ENCODE measurements at regions not wholly inside any gene's neighbourhood (a gene's known extent, or its start where the extent isn't known, plus 50 kb on each side); places are given as distances from the start of the nearest gene placed in this dataset.

DNA sequence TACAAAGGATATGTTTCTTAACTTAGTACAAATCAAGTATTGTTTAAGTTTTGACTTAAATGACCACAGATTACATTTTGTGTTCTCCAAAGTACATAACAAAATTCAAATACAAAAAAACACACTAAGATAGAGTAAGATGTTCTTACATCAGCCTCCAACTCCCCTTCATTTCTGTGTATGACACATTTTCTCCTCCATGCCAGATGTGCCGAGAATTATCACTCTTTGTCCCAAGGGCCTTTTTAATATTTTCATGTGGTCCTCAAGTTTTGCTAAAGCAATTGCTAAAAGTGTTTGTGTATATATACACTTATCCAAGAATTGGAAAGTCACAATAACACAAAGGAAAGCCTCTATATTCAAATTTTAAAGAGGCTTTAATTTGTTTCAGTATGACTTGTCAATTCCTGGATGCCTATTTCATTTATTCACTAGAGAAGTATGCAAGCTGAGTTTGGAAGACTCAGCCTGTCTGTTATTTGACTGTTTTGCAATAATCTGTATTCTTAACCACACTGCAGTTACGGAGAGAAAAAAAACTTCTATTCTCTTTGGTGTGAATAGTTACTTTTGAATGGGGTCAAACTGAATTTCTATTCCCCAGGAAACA, 586.4 kb upstream of the SEMA3D start:
- Histone ChIP-seq H3K4me3 (ENCODE audit: extremely low read depth in 1 of 4, insufficient read depth in 2 of 4, low read depth in 3 of 4, low read length in 4 of 4) (no peak overlapping the region), H3K4me2 (ENCODE audit: insufficient read depth in 1 of 2, low read depth in 2 of 2, low read length in 2 of 2) (no peak overlapping the region), H3K27me3 (replicated peaks in 1 of 4; ENCODE audit: control insufficient read depth in 3 of 4, extremely low read depth in 1 of 4, insufficient read depth in 3 of 4, low read length in 3 of 4) (peaks cover 3 to 16% (median 8%) of the 10 kb centered on the region in 4 experiments), H4K5ac (ENCODE audit: insufficient read length, low read depth, low read length) (no peak overlapping the region), H3K4me1 (replicated peaks in 1 of 4; ENCODE audit: control insufficient read depth in 3 of 4, insufficient read depth in 4 of 4, low read length in 3 of 4) (no peaks in the 10 kb centered on the region), H3K79me1 (ENCODE audit: low read depth, low read length) (no peaks in the 10 kb centered on the region), H4K20me1 (replicated peaks in 1 of 2; ENCODE audit: control insufficient read depth in 1 of 2, insufficient read depth in 2 of 2, low read length in 2 of 2) (no peaks in the 10 kb centered on the region), H3K56ac (replicated peaks; ENCODE audit: insufficient read length, low read depth, low read length) (no peak overlapping the region), H3K9me3 (ENCODE audit: insufficient read depth in 2 of 2, low read depth in 1 of 2, low read length in 1 of 2) (no peaks in the 10 kb centered on the region), H3K79me2 (ENCODE audit: control insufficient read depth in 1 of 2, insufficient read depth in 2 of 2, low read length in 2 of 2) (no peaks in the 10 kb centered on the region), H4K8ac (ENCODE audit: extremely low read depth, insufficient read depth, low read length) (no peak overlapping the region), H2BK12ac (ENCODE audit: low read depth, low read length) (no peak overlapping the region), H2AFZ (ENCODE audit: low read length) (no peak overlapping the region), H3K36me3 (ENCODE audit: control insufficient read depth in 2 of 4, insufficient read depth in 4 of 4, low read length in 3 of 4) (no peaks in the 10 kb centered on the region), H2BK15ac (ENCODE audit: low read length) (no peak overlapping the region), H3K23me2 (ENCODE audit: low read depth, low read length) (no peaks in the 10 kb centered on the region), H2AK5ac (ENCODE audit: low read depth, low read length) (no peak overlapping the region), H3K9ac (replicated peaks in 1 of 4; ENCODE audit: extremely low read depth in 1 of 4, low read depth in 3 of 4, low read length in 3 of 4) (no peak overlapping the region), H3K23ac (ENCODE audit: insufficient read length) (no peak overlapping the region), H2BK120ac (replicated peaks; ENCODE audit: low read depth, low read length) (no peak overlapping the region), H2BK20ac (ENCODE audit: low read length) (no peak overlapping the region), H3K14ac (ENCODE audit: insufficient read length) (no peak overlapping the region), H3K27ac (ENCODE audit: low read depth, low read length) (no peak overlapping the region), H3K4ac (replicated peaks; ENCODE audit: insufficient read length, low read depth, low read length) (no peak overlapping the region), H4K91ac (replicated peaks; ENCODE audit: insufficient read length, low read length) (no peak overlapping the region), H2BK5ac (ENCODE audit: low read depth, low read length) (no peak overlapping the region), H3K18ac (ENCODE audit: extremely low read depth, low read length) (no peak overlapping the region)
- ChIA-PET POLR2A (ENCODE audit: partially characterized antibody) (no interaction called here), CTCF (ENCODE audit: partially characterized antibody) (no interaction called here)
- no peak for DNase-seq (ENCODE audit: low read depth in 1 of 2, low spot score in 2 of 2)
- 84% methylated on average over 2 of the region's 2 CpGs; no CpG with 5 or more reads in 1 of the 2 experiments for WGBS, 2 experiments (ENCODE audit: extremely low coverage in 1 of 2, insufficient coverage in 1 of 2, insufficient read length in 1 of 2, insufficient replicate concordance in 2 of 2, low coverage in 1 of 2, low lambda C conversion rate in 2 of 2, missing lambda C conversion rate in 1 of 2)
- FAIRE-seq, result no peak
- TF ChIP-seq TAF1 (IDR thresholded peaks at IDR 0.05; ENCODE audit: low read depth, low read length) (no peak), SRF (IDR thresholded peaks at IDR 0.05; ENCODE audit: low read depth, low read length) (no peak), CTBP2 (IDR thresholded peaks at IDR 0.05; ENCODE audit: borderline replicate concordance, insufficient read depth, insufficient read length, low read length) (no peak), EZH2 (IDR thresholded peaks at IDR 0.05; ENCODE audit: low read depth, low read length, severe bottlenecking) (no peak), TBP (IDR thresholded peaks at IDR 0.05; ENCODE audit: low read depth, low read length) (no peak), YY1 (IDR thresholded peaks at IDR 0.05; ENCODE audit: low read depth, low read length) (no peak), HDAC6 (IDR thresholded peaks at IDR 0.05; ENCODE audit: low read depth, low read length) (no peak), RBBP5 (IDR thresholded peaks at IDR 0.05; ENCODE audit: borderline replicate concordance, low read depth, low read length) (no peak), BRCA1 (IDR thresholded peaks at IDR 0.05; ENCODE audit: low read depth, low read length) (no peak), PHF8 (conservative IDR thresholded peaks at IDR 0.05; ENCODE audit: low read depth, low read length) (no peak), JUND (IDR thresholded peaks at IDR 0.05; ENCODE audit: low read length) (no peak), SUZ12 (IDR thresholded peaks at IDR 0.05; ENCODE audit: low read length) (no peak), FOSL1 (IDR thresholded peaks at IDR 0.05; ENCODE audit: insufficient read depth, low read depth, low read length) (no peak)
- TF ChIP-seq, protein P1, sequence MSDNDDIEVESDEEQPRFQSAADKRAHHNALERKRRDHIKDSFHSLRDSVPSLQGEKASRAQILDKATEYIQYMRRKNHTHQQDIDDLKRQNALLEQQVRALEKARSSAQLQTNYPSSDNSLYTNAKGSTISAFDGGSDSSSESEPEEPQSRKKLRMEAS (IDR thresholded peaks at IDR 0.05), result no peak

Data from H1 (cell line).